ENCODE measurements at regions not wholly inside any gene's neighbourhood (a gene's known extent, or its start where the extent isn't known, plus 50 kb on each side); places are given as distances from the start of the nearest gene placed in this dataset.

DNA sequence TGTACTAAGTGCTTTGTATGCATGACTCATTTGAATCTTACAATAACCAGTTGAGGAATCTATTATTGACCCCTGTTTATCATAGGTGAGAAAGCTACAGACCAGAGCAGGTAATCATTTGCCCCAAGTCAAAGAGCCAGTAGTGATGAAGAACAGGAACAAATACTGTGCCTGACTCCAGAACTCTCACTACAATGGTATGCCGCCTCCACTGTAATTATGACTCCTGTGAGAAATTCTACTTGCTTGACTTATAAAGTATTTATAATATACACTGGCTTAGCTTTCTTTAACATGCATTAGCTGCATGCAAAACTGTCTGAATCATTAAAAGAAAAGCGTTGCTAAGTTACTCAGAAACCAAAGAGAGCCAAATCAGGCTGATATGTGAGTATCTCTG is 92.6 kb downstream of the ZNF281 start:
- Histone ChIP-seq H4K20me1 (replicated peaks; ENCODE audit: control insufficient read depth, insufficient read depth, low read length) (no peaks in the 10 kb centered on the region), H3K27me3 (ENCODE audit: control insufficient read depth in 2 of 2, insufficient read depth in 2 of 2, low read length in 2 of 2) (peaks cover 9 to 19% of the 10 kb centered on the region in 2 experiments; a peak in 4 of 5 replicates), H3K27ac (ENCODE audit: extremely low read depth, low read depth, low read length) (no peak overlapping the region), H3K79me2 (ENCODE audit: control insufficient read depth, insufficient read depth, low read length) (no peaks in the 10 kb centered on the region), H3K4me3 (no peak overlapping the region), H3K9me1 (ENCODE audit: control insufficient read depth, insufficient read depth, low read length) (no peaks in the 10 kb centered on the region), H3K9me3 (replicated peaks; ENCODE audit: control insufficient read depth, insufficient read depth, low read depth, low read length) (no peaks in the 10 kb centered on the region), H3K4me2 (ENCODE audit: insufficient read depth, low read length) (no peak overlapping the region), H3K4me1 (replicated peaks in 1 of 2; ENCODE audit: control insufficient read depth in 2 of 2, insufficient read depth in 2 of 2, low read length in 2 of 2) (no peaks in the 10 kb centered on the region), H3K36me3 (ENCODE audit: control insufficient read depth, insufficient read depth, low read length) (no peaks in the 10 kb centered on the region), H3K9ac (ENCODE audit: insufficient read depth in 1 of 2, low read depth in 2 of 2, low read length in 2 of 2) (no peak overlapping the region), H2AFZ (ENCODE audit: low read depth, low read length) (no peak overlapping the region)
- FAIRE-seq = no peak
- ChIA-PET POLR2A (no interaction called here), CTCF (ENCODE audit: low intra/inter-chr PET ratio) (no interaction called here)
- no peak for DNase-seq (ENCODE audit: extremely low read depth in 1 of 4, low spot score in 3 of 4)
- no peak for ATAC-seq
- TF ChIP-seq ZNF263 (CRISPR knock-in tag; IDR thresholded peaks at IDR 0.05; ENCODE audit: borderline replicate concordance) = no peak
- no peak for TF ChIP-seq POLR2B (IDR thresholded peaks at IDR 0.05; ENCODE audit: low read depth, partially characterized antibody)
- TF ChIP-seq SMAD1 (IDR thresholded peaks at IDR 0.05; ENCODE audit: low read depth, low read length, partially characterized antibody) = no peak
- TF ChIP-seq, protein P1, sequence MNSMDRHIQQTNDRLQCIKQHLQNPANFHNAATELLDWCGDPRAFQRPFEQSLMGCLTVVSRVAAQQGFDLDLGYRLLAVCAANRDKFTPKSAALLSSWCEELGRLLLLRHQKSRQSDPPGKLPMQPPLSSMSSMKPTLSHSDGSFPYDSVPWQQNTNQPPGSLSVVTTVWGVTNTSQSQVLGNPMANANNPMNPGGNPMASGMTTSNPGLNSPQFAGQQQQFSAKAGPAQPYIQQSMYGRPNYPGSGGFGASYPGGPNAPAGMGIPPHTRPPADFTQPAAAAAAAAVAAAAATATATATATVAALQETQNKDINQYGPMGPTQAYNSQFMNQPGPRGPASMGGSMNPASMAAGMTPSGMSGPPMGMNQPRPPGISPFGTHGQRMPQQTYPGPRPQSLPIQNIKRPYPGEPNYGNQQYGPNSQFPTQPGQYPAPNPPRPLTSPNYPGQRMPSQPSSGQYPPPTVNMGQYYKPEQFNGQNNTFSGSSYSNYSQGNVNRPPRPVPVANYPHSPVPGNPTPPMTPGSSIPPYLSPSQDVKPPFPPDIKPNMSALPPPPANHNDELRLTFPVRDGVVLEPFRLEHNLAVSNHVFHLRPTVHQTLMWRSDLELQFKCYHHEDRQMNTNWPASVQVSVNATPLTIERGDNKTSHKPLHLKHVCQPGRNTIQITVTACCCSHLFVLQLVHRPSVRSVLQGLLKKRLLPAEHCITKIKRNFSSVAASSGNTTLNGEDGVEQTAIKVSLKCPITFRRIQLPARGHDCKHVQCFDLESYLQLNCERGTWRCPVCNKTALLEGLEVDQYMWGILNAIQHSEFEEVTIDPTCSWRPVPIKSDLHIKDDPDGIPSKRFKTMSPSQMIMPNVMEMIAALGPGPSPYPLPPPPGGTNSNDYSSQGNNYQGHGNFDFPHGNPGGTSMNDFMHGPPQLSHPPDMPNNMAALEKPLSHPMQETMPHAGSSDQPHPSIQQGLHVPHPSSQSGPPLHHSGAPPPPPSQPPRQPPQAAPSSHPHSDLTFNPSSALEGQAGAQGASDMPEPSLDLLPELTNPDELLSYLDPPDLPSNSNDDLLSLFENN (IDR thresholded peaks at IDR 0.05; ENCODE audit: low read depth in 2 of 2, low read length in 2 of 2) = no peak
- no peak for TF ChIP-seq SAFB2 (IDR thresholded peaks at IDR 0.05; ENCODE audit: borderline replicate concordance, low read depth, low read length, severe bottlenecking)
- no peak for TF ChIP-seq HDAC6 (IDR thresholded peaks at IDR 0.05; ENCODE audit: low read depth, low read length)
- no peak for TF ChIP-seq POLR2H (tag; IDR thresholded peaks at IDR 0.05; ENCODE audit: low read depth)
- no peak for TF ChIP-seq ZFP36 (IDR thresholded peaks at IDR 0.05; ENCODE audit: low read depth, low read length, partially characterized antibody)
- no peak for TF ChIP-seq POLR3G (IDR thresholded peaks at IDR 0.05; ENCODE audit: extremely low read depth, insufficient read length, insufficient replicate concordance)
- TF ChIP-seq MCM7 (IDR thresholded peaks at IDR 0.05) = no peak
- 2% methylated on average over 2 of the region's 2 CpGs for WGBS (ENCODE audit: insufficient coverage, low coverage, missing lambda C conversion rate)
- in situ Hi-C loops (cut with MboI) (no loop called here), intact Hi-C loops (cut with micrococcal nuclease) (no loop called here)
- no TSS peak for BruUV-seq (replicated peaks)
